Glomerular visceral epithelial cell (primary cell): ENCODE measurements at regions not wholly inside any gene's neighbourhood (a gene's known extent, or its start where the extent isn't known, plus 50 kb on each side); places are given as distances from the start of the nearest gene placed in this dataset.

Experiments
- DNase-seq: peaks from one replicate; pipeline ENCODE4 v3.0.0-alpha.2; 2016; ENCODE audit errors: extremely low spot score

DNA sequence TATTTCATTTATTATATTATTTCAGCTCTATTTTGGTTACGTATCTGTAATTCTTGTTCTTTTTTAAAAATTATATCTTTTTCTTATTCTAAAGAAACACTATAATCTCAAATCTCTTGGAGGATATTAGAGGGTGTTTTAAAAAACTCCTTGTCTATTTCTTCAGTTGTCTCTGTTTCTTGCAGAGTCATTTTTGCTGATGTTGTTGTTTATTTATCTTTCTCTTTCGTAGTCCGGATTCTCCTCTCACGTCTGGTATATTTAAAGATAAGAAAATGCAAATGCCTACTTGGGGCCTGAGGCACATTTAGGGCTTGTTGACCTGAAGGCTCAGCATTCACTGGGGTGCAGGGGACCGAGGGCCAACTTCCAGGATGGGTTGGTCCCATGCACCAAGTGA, 181.2 kb upstream of the CTBP2 start:
- no peak for DNase-seq

DNA sequence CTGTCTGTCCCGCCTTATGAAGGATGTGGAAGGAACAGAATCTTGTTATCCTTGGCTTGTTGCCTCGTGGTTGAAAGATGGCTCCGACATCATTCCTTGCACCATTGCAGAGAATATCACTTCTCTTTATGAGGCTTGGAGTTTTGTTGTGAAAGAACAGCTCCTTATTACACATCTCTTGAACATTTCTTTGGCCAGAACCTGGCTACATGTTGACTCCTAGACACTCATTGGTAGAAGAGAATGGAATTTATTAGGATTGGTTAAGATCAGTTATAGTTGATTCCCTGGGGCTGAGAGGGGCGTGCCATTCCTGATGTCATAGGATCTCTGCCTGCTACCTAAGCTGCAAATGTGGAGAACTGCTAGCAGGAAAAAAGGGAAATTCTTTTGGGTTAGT, 180.5 kb upstream of the CTBP2 start:
- DNase-seq: no peak

DNA sequence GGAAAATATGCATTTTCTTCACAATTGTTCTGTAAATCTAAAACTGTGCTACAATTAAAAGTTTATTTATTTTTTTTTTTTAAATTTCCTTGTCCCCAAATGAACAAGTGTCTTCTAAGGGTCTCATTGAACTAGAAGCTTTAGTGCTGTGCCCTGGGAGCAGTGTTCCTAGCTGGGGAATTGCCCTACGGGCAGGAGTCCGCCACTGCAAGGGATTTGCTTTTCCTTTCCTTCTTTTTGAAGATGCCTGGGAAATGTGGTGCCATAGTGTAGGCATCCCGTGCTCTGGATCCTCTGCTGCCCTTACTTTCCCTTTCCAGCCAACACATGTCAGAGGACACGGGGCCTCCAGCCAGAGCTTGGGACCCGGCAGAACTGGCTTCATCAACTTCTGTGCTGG, 177.1 kb upstream of the CTBP2 start:
- DNase-seq: no peak

DNA sequence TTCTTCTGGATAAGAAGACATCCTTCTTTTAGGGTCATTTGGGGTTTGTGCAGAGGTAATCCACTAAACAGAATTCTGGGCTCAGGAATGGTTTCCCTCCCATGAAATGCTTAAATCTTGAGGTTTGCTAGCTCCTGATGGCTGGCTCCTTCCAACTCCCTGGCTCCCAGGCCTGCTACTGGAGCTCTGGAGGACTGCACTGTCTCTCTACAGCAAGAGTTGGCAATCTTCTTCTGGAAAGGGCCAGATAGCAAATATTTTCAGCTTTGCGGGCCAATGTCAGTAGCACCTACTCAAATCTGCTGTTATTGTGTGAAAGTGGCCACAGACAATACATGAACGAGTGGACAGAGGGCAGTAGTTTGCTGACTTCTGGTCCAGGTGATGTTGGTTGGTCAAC, 174.2 kb upstream of the CTBP2 start:
- no peak for DNase-seq

DNA sequence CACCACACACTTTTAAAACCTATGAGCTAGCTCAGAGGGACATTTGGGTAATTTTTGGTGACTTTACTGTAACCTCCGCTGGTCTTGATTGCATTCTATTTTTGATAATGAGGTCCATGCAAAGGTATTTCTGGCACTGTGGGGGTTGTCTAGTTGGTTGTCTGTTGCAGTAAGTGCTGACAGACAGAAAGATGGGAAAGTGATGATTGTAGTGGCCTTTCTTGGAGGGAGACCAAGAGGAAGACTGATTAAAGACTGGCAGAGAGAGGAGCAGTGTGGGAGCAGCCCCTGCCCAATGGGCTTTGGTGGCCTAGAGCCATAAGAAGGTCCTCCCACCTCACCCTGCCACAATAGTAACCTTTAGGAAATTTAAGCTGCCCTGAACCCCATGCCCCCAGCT, 173.4 kb upstream of the CTBP2 start:
- no peak for DNase-seq

DNA sequence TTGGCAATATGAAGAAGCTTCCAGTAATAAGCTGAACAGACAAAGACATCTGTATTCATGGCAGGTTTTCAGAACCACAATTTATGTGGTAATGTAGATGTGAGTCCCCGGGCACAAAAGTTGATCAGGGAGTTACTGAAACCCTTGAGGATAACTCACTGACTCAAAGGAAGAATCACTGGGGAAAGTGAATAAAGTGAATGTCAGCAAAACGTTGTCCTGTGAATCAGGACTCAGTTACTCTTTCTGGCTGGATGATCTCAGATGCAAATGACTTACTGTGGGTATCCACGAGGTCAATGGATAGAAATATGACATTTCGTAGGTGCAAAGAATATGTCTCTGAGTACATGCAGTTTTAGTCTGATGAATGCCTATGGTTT, 172.8 kb upstream of the CTBP2 start:
- DNase-seq: no peak

DNA sequence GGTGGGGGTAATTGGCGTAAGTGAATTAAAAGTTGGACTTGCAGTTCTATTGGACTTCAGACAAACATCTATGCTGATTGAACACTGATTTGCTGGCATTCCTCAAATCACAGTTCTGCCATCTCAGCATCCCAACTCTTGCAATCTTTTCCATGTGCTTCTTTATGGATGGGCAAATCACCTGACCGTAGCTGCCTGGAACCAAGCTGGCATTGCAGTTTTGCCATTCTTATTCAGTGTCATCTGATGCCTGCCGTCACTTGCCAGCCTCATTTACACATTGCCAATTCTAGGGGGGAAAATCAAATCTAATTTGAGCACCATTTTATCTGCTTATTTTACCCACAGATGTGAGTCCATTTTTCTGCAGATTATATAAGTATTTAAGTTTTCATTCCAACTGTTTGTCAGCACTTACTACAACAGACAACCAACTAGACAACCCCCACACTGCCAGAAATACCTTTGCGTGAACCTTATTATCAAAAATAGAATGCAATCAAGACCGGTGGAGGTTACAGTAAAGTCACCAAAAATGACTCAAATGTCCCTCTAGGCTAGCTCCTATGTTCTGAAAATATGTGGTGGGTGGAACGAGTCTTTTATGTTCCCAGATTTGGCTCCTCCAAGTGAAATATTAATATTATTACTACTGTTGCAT, 172.3 kb upstream of the CTBP2 start:
- no peak for DNase-seq

DNA sequence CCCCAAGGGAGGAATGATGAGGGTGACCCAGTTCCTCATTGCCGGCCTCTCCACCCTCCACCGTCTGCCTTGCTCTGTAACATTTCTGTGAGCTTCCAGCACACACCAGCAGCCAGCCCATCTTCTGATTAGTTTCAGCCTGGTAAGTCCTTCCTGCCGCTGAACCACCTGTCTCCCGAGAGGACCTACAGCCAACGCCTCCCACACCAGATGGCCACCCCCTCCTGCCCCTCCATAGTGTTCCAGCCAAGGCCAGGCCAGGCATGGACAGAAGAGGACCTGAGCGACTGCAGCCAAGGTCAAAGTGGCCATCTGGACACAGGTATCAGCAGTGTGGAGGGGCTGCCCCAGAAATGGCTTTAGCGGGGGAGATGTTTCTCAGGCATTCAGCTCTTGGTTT, 170.7 kb upstream of the CTBP2 start:
- no peak for DNase-seq

DNA sequence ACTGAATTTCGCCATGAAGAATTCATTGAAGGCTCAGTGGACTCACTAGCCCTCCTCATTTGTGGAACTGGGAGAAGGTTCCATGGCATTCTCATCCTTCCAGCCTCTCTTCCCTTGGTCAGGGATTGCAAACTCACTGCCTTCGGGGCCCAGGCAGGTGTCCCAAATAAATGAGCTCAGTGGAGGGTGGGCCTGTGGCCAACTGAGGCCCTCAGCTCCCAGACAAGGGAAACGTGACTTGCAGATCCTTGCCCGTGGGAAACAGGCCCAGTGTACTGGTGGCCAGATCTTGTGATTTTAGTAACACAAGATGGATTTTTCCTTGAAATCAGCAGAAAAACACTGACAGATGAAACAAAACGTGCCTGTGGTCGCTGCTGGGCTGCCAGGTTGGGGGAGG, 168.7 kb upstream of the CTBP2 start:
- no peak for DNase-seq

DNA sequence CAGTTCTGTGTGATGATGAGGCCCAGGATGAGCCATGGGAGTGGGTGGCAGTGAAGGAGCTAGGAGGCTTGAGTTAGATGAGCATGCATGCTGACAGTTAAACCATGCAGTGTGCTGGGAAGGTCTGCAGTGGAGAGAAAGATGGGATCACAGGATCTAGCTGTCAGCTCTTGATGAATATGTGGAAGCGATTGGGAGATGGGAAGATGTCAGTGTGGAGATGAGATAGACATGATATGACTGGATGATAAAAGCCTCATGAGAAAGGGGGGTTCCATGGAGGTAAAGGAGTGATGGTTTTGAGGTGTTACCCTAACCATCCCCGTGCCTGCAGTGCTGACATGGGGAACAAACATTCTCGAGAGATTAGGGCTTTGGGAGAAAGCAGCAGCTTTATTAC, 165.0 kb upstream of the CTBP2 start:
- DNase-seq: no peak

DNA sequence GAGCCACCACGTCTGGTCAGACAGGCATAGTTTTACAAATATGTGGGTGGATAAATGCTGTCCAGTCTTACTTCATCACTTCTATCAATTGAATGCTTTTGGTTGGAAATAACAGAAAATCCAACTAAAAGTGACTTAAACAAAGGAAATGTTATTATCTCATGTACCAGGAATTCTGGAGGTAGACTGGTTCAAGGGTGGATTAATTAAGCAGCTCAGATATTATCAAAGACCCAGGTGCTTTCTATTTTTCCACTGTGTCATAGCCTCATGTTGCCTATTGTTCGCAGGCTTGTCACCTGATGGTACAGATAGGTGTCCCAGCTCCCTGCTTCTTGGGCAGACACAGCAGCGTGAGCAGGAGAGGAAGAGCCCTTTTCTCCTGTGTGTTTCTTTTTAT, 156.1 kb upstream of the CTBP2 start:
- no peak for DNase-seq

DNA sequence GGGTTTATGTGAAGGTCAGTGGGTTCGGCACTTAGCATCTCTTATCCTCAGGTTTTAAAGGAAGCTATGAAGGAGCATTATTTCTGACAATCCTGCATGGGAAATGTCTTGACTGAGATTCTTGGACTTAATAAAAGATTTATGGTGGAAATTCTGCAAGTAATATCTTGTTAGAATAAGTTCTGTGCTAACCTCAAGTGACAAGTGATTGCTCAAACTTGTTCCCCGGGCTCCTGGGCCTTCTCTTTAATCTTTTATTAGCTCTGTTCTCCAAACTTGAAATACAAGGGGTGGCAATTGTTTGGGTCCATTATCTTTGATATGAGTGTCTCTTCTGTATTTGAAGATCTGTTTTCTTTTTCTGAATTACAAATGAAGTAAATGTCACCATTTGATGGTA, 140.6 kb upstream of the CTBP2 start:
- no peak for DNase-seq

DNA sequence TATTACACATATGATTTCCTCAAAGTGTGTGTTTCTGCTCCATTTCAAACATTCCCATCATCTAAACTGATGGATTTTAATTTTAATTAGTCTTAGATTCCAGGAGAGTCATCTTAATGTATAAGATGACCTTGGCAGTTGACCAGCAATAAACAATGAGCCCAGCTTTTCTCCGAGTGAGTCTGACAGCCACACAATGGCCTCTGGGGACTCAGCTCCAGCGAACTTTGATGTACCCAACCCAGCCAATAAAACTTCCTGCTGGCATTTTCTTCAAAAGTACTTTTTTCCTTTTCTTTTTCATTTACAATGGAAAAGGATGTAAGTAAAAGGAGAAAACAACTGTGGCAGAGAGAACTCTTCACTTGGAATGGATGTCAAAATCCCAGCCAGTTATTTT, 139.1 kb upstream of the CTBP2 start:
- DNase-seq: no peak

DNA sequence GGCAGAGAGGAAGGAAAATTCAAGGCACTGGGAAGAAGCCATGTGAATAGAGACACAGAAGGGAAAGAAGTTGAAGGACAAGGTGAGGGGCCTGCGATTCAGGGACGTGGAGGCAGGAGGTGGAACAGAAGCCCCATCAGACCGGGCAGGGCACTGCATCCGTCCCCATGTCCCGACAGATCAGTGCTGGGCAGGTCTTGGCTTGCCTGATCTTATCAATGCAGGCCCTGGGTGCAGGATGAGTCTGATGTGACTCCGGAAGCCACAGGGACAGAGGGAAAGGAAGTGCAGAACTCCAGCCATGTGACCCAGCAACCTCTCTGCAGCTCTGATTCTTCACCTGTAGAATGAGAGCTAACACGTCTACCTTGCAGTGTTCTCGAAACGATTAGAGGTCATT, 136.2 kb upstream of the CTBP2 start:
- no peak for DNase-seq

DNA sequence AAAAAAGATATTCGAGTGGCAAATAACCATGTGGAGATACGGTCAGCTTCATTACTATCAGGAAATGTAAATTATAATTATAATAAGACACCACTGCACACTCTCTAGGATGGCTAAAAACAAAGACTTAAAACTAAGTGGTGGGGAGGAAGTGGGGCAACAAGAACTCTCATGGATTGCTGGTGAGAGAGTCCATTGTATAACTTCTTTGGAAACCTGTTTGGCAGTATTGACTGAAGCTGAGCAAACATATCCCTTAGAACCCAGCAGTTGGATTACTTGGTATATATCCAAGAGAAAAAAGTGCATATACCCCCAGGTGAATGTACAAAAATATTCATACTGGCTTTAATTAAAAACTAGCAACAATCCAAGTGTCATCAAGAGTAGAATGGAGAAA, 133.7 kb upstream of the CTBP2 start:
- no peak for DNase-seq

DNA sequence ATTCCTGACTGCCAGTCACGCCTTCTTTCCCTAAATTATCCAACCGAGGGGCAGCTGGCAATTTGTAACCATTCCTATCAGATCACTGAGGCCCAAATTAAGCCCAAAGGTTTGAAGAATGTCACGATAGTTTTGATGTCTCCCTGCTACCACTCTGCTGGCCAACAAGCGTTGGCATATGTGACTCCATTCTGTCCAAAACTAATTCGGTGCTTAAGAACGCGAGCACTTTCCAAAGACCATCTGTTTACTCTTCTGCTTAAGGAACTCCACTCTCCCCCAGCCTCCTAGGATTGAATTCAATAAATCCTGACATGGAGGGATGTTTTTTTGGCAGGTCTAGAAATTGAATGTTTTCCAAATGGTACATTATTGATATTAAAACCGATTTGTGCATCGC, 131.5 kb upstream of the CTBP2 start:
- DNase-seq: no peak

DNA sequence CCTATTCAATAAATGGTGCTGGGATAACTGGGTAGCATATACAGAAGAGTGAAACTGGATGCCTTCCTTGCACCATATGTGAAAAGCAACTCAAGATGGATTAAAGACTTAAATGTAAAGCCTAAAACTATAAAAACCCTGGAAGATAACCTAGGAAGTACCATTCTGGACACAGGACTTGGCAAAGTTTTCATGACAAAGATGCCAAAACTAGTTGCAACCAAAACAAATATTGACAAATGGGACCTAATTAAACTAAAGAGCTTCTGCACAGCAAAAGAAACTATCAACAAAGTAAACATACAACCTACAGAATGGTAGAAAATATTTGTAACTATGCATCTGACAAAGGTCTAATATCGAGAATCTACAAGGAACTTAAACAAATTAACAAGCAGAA, 129.1 kb upstream of the CTBP2 start:
- no peak for DNase-seq

DNA sequence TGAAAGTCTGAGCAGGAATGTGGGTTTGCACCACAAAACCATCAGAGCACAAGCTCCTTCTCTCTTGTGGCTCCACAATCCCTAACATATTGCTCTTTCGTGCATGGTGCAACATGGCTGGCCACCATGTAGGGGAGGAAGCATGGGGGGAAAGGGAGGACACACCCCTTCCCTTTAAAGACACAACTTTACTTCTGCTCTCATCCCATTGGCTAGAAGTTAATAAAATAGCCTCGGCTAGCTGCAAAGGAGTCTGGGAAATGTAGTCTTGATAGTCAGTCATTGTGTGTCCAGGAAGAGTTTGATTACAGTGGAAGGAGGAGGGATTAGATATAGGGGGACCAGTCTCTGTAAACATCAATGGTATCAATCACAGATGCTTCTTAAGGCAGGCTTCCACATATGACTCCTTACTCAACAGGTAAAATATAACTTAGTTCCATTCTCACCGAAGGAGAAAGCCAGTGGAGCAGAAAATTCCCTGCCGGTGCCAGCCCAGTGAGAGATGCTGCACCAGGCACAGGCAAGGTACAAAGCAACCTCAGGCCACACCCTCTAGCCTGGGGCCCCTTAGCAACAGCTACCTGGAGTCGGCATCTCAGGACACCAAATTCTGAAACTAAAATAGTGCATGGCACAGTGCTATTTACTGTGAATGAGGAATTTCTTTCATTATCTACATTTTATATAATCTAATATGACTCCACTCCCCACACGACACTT, 124.7 kb upstream of the CTBP2 start:
- DNase-seq: no peak

DNA sequence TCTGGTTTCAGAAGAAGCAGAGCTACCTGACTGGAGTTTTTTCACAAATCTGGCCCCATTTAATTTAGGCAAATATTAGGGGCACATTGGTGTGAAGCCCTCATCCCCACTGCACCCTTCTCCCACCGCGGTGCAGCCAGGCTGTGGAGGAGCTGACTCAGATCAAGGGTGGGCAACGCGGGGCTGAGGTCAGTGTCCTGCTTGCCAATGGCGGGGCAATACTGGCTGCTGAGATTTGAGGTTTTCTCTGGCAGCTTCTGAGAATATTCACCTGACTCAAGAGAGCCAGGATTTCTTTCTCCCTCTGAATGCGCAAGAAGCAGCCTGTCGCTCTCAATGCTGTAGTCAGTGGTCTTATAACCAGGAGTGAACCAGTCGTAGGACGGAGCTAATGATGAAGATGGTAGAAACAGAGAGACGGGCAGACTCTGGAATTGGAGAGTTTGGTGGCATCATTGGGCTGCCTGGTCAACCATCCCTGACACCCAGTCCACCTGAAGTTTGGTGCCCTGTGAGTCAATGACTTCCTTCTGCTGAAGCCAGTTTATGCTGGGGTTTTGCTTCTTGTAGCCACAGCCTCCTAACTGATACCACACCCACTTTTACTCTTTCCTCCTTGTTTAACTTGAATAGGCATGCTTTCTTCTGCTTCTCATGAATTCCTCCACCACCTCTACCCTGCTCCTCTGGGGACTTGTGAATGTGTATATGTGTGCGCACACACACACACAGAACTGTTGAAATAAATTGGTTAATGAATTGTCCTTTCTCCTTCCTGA, 123.7 kb upstream of the CTBP2 start:
- DNase-seq: no peak

DNA sequence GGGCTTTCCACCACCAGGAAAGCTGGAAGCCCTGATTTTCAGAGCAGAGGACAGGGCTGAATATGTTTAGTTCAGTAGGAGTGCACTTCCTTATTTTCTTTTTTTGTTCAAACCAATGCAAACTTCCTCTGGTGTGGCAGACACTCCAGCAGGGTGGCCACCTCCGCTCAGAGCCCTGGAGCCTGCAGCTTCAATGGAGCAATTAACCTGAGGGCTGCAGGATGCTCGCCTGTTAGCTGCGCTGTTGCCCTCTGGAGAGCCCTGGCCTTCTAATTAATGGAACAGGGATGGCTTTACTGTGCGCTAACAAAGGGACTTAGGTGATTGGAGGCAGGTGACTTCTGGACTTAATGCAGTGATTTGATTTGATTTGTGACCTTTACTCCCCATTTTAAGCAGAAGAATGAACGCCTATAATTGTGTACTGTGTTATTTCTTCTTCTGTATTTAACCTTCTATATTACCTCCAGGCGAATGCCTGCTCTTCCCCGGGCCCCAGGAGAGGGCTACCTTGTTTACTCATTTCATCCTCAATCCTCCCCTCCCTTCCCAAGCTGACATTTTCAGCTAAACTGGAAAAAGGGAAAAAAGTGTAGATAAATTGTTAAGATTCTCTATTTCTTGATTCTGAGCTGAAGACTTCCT, 123.0 kb upstream of the CTBP2 start:
- DNase-seq: no peak

DNA sequence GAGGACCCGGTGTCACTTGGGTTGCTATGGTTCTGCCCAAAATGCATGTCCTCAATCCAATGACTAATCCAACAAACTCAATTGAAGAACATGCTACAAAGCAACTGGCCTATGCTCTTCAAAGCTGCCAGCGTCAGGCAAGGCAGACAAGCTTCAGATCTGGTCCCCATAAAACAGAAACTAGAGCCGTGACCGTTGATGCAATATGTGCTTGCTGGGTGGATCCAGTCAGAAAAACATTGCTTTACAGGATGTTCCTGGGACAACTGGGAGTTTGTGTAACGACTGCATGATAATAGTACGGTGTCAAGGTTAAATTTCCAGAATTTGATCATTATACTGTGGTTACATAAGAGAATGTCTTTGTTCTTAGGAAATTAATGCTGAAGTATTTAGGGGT, 120.7 kb upstream of the CTBP2 start:
- no peak for DNase-seq

DNA sequence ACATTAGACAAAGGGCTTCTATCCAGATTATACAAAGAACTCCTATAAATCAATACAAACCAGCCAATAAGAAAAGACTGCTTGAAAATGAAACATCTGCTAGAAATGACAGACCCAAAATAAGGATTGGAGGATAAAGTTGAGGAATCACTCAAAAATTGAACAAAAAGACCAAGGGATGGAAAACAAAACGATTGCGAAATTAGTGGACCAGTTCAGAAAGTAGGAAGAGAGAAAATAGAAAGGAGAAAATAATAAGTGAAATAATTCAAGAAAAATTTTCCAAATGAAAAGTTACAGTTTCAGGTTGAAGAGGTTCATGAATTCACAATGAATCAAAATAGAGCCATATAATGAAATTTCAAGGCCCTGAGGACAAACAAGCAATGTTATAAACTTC, 115.8 kb upstream of the CTBP2 start:
- no peak for DNase-seq

DNA sequence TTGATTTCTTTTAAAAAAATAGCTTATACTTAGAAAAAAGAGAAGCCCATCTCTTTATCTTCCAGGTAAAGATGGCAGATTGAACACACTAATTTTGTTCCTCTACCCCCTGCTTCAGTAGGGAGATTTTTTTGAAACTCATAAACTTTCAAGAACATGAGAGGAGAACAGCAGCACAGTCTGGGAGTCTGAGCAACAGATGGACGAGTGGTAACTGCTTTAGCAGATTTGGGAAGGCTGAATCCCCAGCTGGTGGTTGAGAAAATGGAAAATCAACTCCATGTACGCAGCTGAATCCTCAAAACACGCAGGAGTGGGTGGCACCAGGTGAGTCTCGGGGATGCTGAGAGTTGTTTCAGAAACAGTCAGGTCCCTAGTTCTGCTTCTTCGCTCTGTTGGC, 114.6 kb upstream of the CTBP2 start:
- no peak for DNase-seq
